ENCODE measurements at regions not wholly inside any gene's neighbourhood (a gene's known extent, or its start where the extent isn't known, plus 50 kb on each side); places are given as distances from the start of the nearest gene placed in this dataset.

GRCh38 chr10:125562737-125563136, 120.2 kb downstream of the TEX36 start:
- peaks cover 13% of the 10 kb centered on the region for H3K9me3 Mint-ChIP-seq
- H3K27me3 Mint-ChIP-seq: no peaks in the 10 kb centered on the region
- intact Hi-C loops (cut with micrococcal nuclease): no loop called here
- H3K27ac Mint-ChIP-seq: no peak overlapping the region
- H3K36me3 Mint-ChIP-seq (ENCODE audit: low read depth): no peaks in the 10 kb centered on the region
- H3K4me3 Mint-ChIP-seq: no peak overlapping the region
- no peaks in the 10 kb centered on the region for H3K4me1 Mint-ChIP-seq (ENCODE audit: low read depth)

GRCh38 chr10:125560947-125561346, 122.0 kb downstream of the TEX36 start:
- Mint-ChIP-seq H3K27ac (no peak overlapping the region), H3K4me3 (no peak overlapping the region), H3K9me3 (no peaks in the 10 kb centered on the region), H3K4me1 (ENCODE audit: low read depth) (no peaks in the 10 kb centered on the region), H3K27me3 (no peaks in the 10 kb centered on the region), H3K36me3 (ENCODE audit: low read depth) (no peaks in the 10 kb centered on the region)
- intact Hi-C loops (cut with micrococcal nuclease): no loop called here

- no peak overlapping the region for H3K4me3 Mint-ChIP-seq
- intact Hi-C loops (cut with micrococcal nuclease): no loop called here
- H3K27me3 Mint-ChIP-seq: no peaks in the 10 kb centered on the region
- H3K4me1 Mint-ChIP-seq (ENCODE audit: low read depth): no peaks in the 10 kb centered on the region
- no peak overlapping the region for H3K27ac Mint-ChIP-seq
- no peaks in the 10 kb centered on the region for H3K36me3 Mint-ChIP-seq (ENCODE audit: low read depth)
- H3K9me3 Mint-ChIP-seq: peaks cover 9% of the 10 kb centered on the region
Measured at GRCh38 chr10:125559210-125559609, 123.8 kb downstream of the TEX36 start.

GRCh38 chr10:125557801-125558505, 125.0 kb downstream of the TEX36 start:
- peaks cover 9% of the 10 kb centered on the region for H3K9me3 Mint-ChIP-seq
- H3K27me3 Mint-ChIP-seq: no peaks in the 10 kb centered on the region
- H3K4me3 Mint-ChIP-seq: no peak overlapping the region
- H3K4me1 Mint-ChIP-seq (ENCODE audit: low read depth): no peaks in the 10 kb centered on the region
- intact Hi-C loops (cut with micrococcal nuclease): no loop called here
- H3K27ac Mint-ChIP-seq: no peak overlapping the region
- H3K36me3 Mint-ChIP-seq (ENCODE audit: low read depth): no peaks in the 10 kb centered on the region

- H3K4me1 Mint-ChIP-seq (ENCODE audit: low read depth): no peaks in the 10 kb centered on the region
- no peak overlapping the region for H3K27ac Mint-ChIP-seq
- H3K27me3 Mint-ChIP-seq: no peaks in the 10 kb centered on the region
- intact Hi-C loops (cut with micrococcal nuclease): no loop called here
- peaks cover 9% of the 10 kb centered on the region for H3K9me3 Mint-ChIP-seq
- H3K36me3 Mint-ChIP-seq (ENCODE audit: low read depth): no peaks in the 10 kb centered on the region
- no peak overlapping the region for H3K4me3 Mint-ChIP-seq
Measured at GRCh38 chr10:125557311-125557710, 125.7 kb downstream of the TEX36 start.

GRCh38 chr10:125556882-125557281, 126.1 kb downstream of the TEX36 start:
- Mint-ChIP-seq H3K4me1 (ENCODE audit: low read depth) (no peaks in the 10 kb centered on the region), H3K27me3 (no peaks in the 10 kb centered on the region), H3K36me3 (ENCODE audit: low read depth) (no peaks in the 10 kb centered on the region), H3K9me3 (peaks cover 9% of the 10 kb centered on the region), H3K27ac (no peak overlapping the region), H3K4me3 (no peak overlapping the region)
- intact Hi-C loops (cut with micrococcal nuclease): no loop called here

- H3K9me3 Mint-ChIP-seq: peaks cover 14% of the 10 kb centered on the region
- H3K4me3 Mint-ChIP-seq: no peak overlapping the region
- H3K27me3 Mint-ChIP-seq: no peaks in the 10 kb centered on the region
- H3K4me1 Mint-ChIP-seq (ENCODE audit: low read depth): no peaks in the 10 kb centered on the region
- H3K27ac Mint-ChIP-seq: no peak overlapping the region
- H3K36me3 Mint-ChIP-seq (ENCODE audit: low read depth): no peaks in the 10 kb centered on the region
- intact Hi-C loops (cut with micrococcal nuclease): no loop called here
Measured at GRCh38 chr10:125555743-125556142, 127.2 kb downstream of the TEX36 start.

- Mint-ChIP-seq H3K4me1 (ENCODE audit: low read depth) (no peaks in the 10 kb centered on the region), H3K4me3 (no peak overlapping the region), H3K36me3 (ENCODE audit: low read depth) (no peaks in the 10 kb centered on the region), H3K27me3 (no peaks in the 10 kb centered on the region), H3K27ac (no peak overlapping the region), H3K9me3 (peaks cover 18% of the 10 kb centered on the region)
- intact Hi-C loops (cut with micrococcal nuclease): no loop called here
Measured at GRCh38 chr10:125555267-125555666, 127.7 kb downstream of the TEX36 start.

GRCh38 chr10:125554753-125555152, 128.2 kb downstream of the TEX36 start:
- no peak overlapping the region for H3K27ac Mint-ChIP-seq
- no peaks in the 10 kb centered on the region for H3K36me3 Mint-ChIP-seq (ENCODE audit: low read depth)
- H3K9me3 Mint-ChIP-seq: peaks cover 23% of the 10 kb centered on the region
- no peaks in the 10 kb centered on the region for H3K27me3 Mint-ChIP-seq
- intact Hi-C loops (cut with micrococcal nuclease): no loop called here
- H3K4me3 Mint-ChIP-seq: no peak overlapping the region
- no peaks in the 10 kb centered on the region for H3K4me1 Mint-ChIP-seq (ENCODE audit: low read depth)

GRCh38 chr10:125554016-125554703, 128.8 kb downstream of the TEX36 start:
- no peak overlapping the region for H3K4me3 Mint-ChIP-seq
- no peaks in the 10 kb centered on the region for H3K36me3 Mint-ChIP-seq (ENCODE audit: low read depth)
- intact Hi-C loops (cut with micrococcal nuclease): no loop called here
- H3K9me3 Mint-ChIP-seq: peaks cover 28% of the 10 kb centered on the region
- no peaks in the 10 kb centered on the region for H3K27me3 Mint-ChIP-seq
- no peaks in the 10 kb centered on the region for H3K4me1 Mint-ChIP-seq (ENCODE audit: low read depth)
- no peak overlapping the region for H3K27ac Mint-ChIP-seq

- H3K27me3 Mint-ChIP-seq: no peaks in the 10 kb centered on the region
Measured at GRCh38 chr10:125553091-125553490, 129.9 kb downstream of the TEX36 start.

GRCh38 chr10:125551247-125551646, 131.7 kb downstream of the TEX36 start:
- H3K9me3 Mint-ChIP-seq: peaks cover 29% of the 10 kb centered on the region
- no peaks in the 10 kb centered on the region for H3K4me1 Mint-ChIP-seq (ENCODE audit: low read depth)
- H3K27me3 Mint-ChIP-seq: no peaks in the 10 kb centered on the region
- intact Hi-C loops (cut with micrococcal nuclease): no loop called here
- no peak overlapping the region for H3K4me3 Mint-ChIP-seq
- no peak overlapping the region for H3K27ac Mint-ChIP-seq
- H3K36me3 Mint-ChIP-seq (ENCODE audit: low read depth): no peaks in the 10 kb centered on the region

More at GRCh38 chr10:125553091-125553490, 129.9 kb downstream of the TEX36 start:
- H3K36me3 Mint-ChIP-seq (ENCODE audit: low read depth): no peaks in the 10 kb centered on the region
- H3K9me3 Mint-ChIP-seq: peaks cover 29% of the 10 kb centered on the region
- intact Hi-C loops (cut with micrococcal nuclease): no loop called here
- no peak overlapping the region for H3K4me3 Mint-ChIP-seq
- H3K4me1 Mint-ChIP-seq (ENCODE audit: low read depth): no peaks in the 10 kb centered on the region
- H3K27ac Mint-ChIP-seq: no peak overlapping the region

GRCh38 chr10:125550362-125550761, 132.6 kb downstream of the TEX36 start:
- no peaks in the 10 kb centered on the region for H3K36me3 Mint-ChIP-seq (ENCODE audit: low read depth)
- no peak overlapping the region for H3K27ac Mint-ChIP-seq
- no peak overlapping the region for H3K4me3 Mint-ChIP-seq
- no peaks in the 10 kb centered on the region for H3K27me3 Mint-ChIP-seq
- no peaks in the 10 kb centered on the region for H3K4me1 Mint-ChIP-seq (ENCODE audit: low read depth)
- peaks cover 29% of the 10 kb centered on the region for H3K9me3 Mint-ChIP-seq
- intact Hi-C loops (cut with micrococcal nuclease): no loop called here

- H3K4me1 Mint-ChIP-seq (ENCODE audit: low read depth): no peaks in the 10 kb centered on the region
- no peaks in the 10 kb centered on the region for H3K27me3 Mint-ChIP-seq
Measured at GRCh38 chr10:125549653-125550052, 133.3 kb downstream of the TEX36 start.

GRCh38 chr10:125548878-125549277, 134.1 kb downstream of the TEX36 start:
- intact Hi-C loops (cut with micrococcal nuclease): no loop called here
- Mint-ChIP-seq H3K27ac (no peak overlapping the region), H3K9me3 (peaks cover 20% of the 10 kb centered on the region), H3K27me3 (no peaks in the 10 kb centered on the region), H3K4me3 (no peak overlapping the region), H3K36me3 (ENCODE audit: low read depth) (no peaks in the 10 kb centered on the region), H3K4me1 (ENCODE audit: low read depth) (no peaks in the 10 kb centered on the region)

More at GRCh38 chr10:125549653-125550052, 133.3 kb downstream of the TEX36 start:
- Mint-ChIP-seq H3K36me3 (ENCODE audit: low read depth) (no peaks in the 10 kb centered on the region), H3K27ac (no peak overlapping the region), H3K9me3 (peaks cover 22% of the 10 kb centered on the region), H3K4me3 (no peak overlapping the region)
- intact Hi-C loops (cut with micrococcal nuclease): no loop called here

All from dendritic cell treated with granulocyte-macrophage colony-stimulating factor and Interleukin-4, amounts not matched to agents 40 ng/mL and 50 ng/mL, for 4 days (primary cell).